ENCODE measurements at regions not wholly inside any gene's neighbourhood (a gene's known extent, or its start where the extent isn't known, plus 50 kb on each side); places are given as distances from the start of the nearest gene placed in this dataset.
"Not testable (repeated sequence)": the region's sequence is repeated elsewhere in the genome, so short reads cannot be mapped to it uniquely, and the experiment has no call there.

DNA sequence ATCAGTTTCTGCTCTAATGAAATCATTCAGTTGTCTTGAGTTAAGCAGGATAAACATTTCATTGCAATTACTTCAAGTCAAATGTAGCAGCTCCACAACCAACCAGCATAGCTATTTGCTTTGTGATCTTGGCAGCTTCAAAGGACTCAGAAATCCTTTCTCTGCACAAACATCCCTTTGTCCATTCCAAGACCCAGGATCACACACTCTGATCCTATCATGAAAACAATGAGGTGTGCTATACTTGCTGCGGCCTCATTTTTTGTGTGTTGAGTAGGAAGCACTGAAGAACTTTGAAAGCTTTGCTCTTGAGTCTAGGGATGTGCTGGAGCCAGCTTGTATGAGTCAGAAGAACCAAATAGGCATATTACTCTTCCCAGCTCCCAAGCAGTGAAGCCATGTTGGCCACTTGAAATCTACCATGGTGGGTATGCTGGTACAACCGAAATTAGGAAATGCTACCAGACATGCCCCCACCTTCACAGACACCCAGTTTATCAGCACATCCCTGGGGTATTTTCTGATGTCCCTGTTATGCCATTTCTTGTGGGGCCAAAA, 199.4 kb upstream of the PRSS58 start:
- ChIA-PET POLR2A (no interaction called here), CTCF (interaction anchor here (1.0 to 2.0 kb wide), 3 partner anchors 16 to 26 kb away, joined by 3 to 7 read pairs (median 4); no protein-coding TSS in a partner anchor)
- DNase-seq = no peak
- Mint-ChIP-seq H3K4me3 (no peak overlapping the region), H3K4me1 (peaks cover 48% of the 10 kb centered on the region), H3K9me3 (no peaks in the 10 kb centered on the region), H3K36me3 (ENCODE audit: low read depth) (no peaks in the 10 kb centered on the region), H3K27me3 (no peaks in the 10 kb centered on the region), H3K27ac (peak overlapping the region; percentile 51)

DNA sequence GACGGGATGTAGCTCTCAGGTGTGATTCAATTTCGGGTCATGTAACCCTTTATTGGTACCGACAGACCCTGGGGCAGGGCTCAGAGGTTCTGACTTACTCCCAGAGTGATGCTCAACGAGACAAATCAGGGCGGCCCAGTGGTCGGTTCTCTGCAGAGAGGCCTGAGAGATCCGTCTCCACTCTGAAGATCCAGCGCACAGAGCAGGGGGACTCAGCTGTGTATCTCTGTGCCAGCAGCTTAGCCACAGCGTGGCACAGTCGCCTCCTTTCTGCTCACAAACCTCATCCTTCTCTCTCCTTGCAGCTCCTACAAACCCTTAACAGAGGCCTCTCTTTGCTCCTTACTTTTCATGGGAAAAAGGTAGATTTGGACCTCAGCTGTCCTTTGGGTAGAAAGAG, 197.5 kb upstream of the PRSS58 start:
- ChIA-PET CTCF (interaction anchor here (1.0 to 1.1 kb wide), 3 partner anchors 8 to 21 kb away, joined by 3 to 4 read pairs (median 3); no protein-coding TSS in a partner anchor), POLR2A (no interaction called here)
- H3K27ac Mint-ChIP-seq = peak overlapping the region; percentile 83
- peak overlapping the region; percentile 55 for H3K4me3 Mint-ChIP-seq
- no peak for DNase-seq
- no peaks in the 10 kb centered on the region for H3K9me3 Mint-ChIP-seq
- no peaks in the 10 kb centered on the region for H3K36me3 Mint-ChIP-seq (ENCODE audit: low read depth)
- no peaks in the 10 kb centered on the region for H3K27me3 Mint-ChIP-seq
- H3K4me1 Mint-ChIP-seq = peaks cover 49% of the 10 kb centered on the region

DNA sequence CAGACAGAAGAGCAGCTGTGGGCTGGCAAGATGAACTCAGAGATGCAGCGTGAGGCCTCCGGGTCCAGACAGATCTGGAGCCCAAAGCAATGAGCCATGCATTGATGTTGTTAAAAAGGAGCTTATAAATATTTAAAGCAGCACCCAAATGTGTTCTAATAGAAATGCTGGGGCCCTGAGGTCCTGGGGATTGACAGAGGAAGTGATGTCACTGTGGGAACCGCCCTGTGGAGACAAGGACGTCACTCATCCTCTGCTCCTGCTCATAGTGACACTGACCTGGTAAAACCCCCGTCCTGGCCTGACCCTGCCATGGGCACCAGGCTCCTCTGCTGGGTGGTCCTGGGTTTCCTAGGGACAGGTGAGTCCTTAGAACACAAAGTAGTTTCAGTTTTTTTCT, 197.0 kb upstream of the PRSS58 start:
- Mint-ChIP-seq H3K36me3 (ENCODE audit: low read depth) (no peaks in the 10 kb centered on the region), H3K4me3 (peak overlapping the region; percentile 55), H3K9me3 (no peaks in the 10 kb centered on the region), H3K4me1 (peaks cover 45% of the 10 kb centered on the region), H3K27ac (peak overlapping the region; percentile 83), H3K27me3 (peaks cover 3% of the 10 kb centered on the region)
- CTCF ChIA-PET = interaction anchor here (0.7 to 1.1 kb wide), 4 partner anchors 9 to 127 kb away, joined by 3 to 4 read pairs (median 3); no protein-coding TSS in a partner anchor
- peak; percentile 41 for DNase-seq
- POLR2A ChIA-PET = no interaction called here

DNA sequence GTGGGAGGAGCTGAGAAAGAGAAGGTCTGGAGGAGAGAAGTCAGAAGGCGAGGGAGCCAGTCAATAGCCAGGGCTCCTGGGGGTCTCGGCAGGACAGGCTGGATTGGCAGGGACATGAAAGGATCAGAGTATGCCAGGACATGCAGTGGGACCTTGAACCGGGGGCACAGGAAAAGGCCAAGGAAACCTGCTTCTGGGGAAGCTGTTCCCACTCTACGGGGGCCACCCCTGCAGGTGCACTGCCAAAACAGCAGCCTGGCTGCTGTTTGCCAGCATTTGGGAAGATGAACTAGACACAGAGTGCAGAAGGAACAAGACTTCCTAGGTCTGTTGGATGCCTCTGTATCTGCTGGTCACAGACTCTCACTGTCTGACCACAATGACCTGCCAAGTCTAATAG, 194.9 kb upstream of the PRSS58 start:
- DNase-seq = no peak
- H3K36me3 Mint-ChIP-seq (ENCODE audit: low read depth) = no peaks in the 10 kb centered on the region
- POLR2A ChIA-PET = no interaction called here

DNA sequence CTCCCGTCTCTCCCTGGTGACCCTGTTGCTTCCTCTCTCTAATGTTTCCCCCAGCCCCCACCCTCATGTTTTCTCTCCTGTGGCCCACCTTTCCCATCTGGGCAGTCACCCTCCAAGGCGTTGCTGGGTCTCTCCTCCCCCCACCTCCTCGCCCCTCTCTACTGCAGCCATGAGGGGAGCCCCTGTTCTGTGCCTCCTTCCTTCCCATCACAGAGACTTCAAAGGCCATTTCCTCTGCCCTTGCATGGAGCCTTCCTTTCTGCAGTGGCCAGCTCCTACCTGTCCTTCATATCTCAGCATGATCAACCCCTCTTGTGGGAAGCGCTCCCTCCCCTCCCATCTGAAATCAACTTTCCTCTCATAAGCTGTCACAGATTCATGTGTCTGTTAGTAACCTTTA, 194.0 kb upstream of the PRSS58 start:
- Mint-ChIP-seq H3K9me3 (no peaks in the 10 kb centered on the region), H3K27ac (no peak overlapping the region), H3K4me3 (no peak overlapping the region), H3K4me1 (peaks cover 25% of the 10 kb centered on the region), H3K27me3 (peaks cover 10% of the 10 kb centered on the region), H3K36me3 (ENCODE audit: low read depth) (no peaks in the 10 kb centered on the region)
- ChIA-PET POLR2A (no interaction called here), CTCF (no interaction called here)
- DNase-seq = no peak

More for the DNA sequence above, 194.9 kb upstream of the PRSS58 start:
- CTCF ChIA-PET = interaction anchor here (1.6 kb wide), 1 partner anchor 66 kb away, joined by 3 read pairs; no protein-coding TSS in a partner anchor
- Mint-ChIP-seq H3K27ac (no peak overlapping the region), H3K27me3 (peaks cover 7% of the 10 kb centered on the region), H3K4me3 (no peak overlapping the region), H3K9me3 (no peaks in the 10 kb centered on the region), H3K4me1 (peaks cover 28% of the 10 kb centered on the region)

DNA sequence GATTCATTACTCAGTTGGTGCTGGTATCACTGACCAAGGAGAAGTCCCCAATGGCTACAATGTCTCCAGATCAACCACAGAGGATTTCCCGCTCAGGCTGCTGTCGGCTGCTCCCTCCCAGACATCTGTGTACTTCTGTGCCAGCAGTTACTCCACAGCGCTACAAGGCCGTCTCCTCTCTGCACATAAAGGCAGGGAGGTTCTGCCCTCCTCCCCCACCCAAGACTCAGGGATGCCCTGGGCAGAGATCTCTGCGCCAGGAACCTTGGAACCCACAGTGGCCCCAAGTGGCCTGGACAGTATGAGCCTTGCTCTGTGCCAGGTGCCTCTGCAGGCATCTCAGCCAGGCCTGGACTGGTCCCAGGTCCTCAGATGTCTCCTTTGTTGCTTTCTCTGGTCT, 193.4 kb upstream of the PRSS58 start:
- Mint-ChIP-seq H3K36me3 (ENCODE audit: low read depth) (no peaks in the 10 kb centered on the region), H3K4me3 (peak overlapping the region; percentile 40), H3K27me3 (peaks cover 10% of the 10 kb centered on the region), H3K27ac (peak overlapping the region; percentile 36), H3K9me3 (no peaks in the 10 kb centered on the region), H3K4me1 (peaks cover 25% of the 10 kb centered on the region)
- ChIA-PET CTCF (no interaction called here), POLR2A (no interaction called here)
- DNase-seq = no peak

DNA sequence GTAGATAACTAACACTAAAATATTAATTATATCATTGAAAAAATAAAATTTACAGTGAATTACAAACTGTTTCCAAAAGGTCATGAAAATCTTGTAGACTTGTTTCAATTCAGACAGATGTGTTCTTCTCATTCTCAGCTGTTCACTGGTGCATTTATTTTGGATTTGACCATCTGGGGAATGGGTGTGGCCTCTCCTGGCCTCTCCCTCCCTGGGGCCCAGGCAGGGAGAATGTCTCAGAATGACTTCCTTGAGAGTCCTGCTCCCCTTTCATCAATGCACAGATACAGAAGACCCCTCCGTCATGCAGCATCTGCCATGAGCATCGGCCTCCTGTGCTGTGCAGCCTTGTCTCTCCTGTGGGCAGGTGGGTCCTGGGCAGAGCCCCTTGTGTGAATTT, 192.8 kb upstream of the PRSS58 start:
- DNase-seq = no peak
- ChIA-PET CTCF (interaction anchor here (1.9 kb wide), 1 partner anchor 10 kb away, joined by 6 read pairs; no protein-coding TSS in a partner anchor), POLR2A (no interaction called here)
- H3K27ac Mint-ChIP-seq = no peak overlapping the region
- H3K27me3 Mint-ChIP-seq = peaks cover 10% of the 10 kb centered on the region
- peaks cover 26% of the 10 kb centered on the region for H3K4me1 Mint-ChIP-seq
- H3K36me3 Mint-ChIP-seq (ENCODE audit: low read depth) = no peaks in the 10 kb centered on the region
- peak overlapping the region; percentile 40 for H3K4me3 Mint-ChIP-seq
- H3K9me3 Mint-ChIP-seq = no peaks in the 10 kb centered on the region

DNA sequence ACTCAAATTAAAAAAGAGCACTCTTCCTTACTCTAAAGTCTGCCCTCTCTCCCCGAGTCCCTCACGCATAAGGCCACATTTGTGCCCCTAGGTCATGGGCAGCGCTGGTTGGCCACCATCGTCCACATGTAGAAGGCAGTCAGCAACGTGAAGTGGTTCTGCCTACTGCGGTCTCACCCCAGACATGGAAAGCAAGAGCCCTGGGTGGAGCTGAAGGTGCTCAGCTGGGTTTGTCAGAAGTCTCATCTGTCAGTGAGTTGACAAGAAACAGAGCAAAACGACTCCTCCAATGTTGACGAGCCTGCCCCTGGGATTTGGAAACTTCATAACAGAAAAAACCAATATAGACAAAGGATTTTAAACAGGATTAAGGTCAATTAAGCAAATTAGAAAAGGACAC, 192.3 kb upstream of the PRSS58 start:
- ChIA-PET POLR2A (no interaction called here), CTCF (interaction anchor here (1.9 kb wide), 1 partner anchor 9 kb away, joined by 6 read pairs; no protein-coding TSS in a partner anchor)
- Mint-ChIP-seq H3K4me1 (peaks cover 24% of the 10 kb centered on the region), H3K27me3 (peaks cover 10% of the 10 kb centered on the region), H3K4me3 (peak overlapping the region; percentile 17), H3K36me3 (ENCODE audit: low read depth) (no peaks in the 10 kb centered on the region), H3K27ac (peak overlapping the region; percentile 50), H3K9me3 (no peaks in the 10 kb centered on the region)
- no peak for DNase-seq

DNA sequence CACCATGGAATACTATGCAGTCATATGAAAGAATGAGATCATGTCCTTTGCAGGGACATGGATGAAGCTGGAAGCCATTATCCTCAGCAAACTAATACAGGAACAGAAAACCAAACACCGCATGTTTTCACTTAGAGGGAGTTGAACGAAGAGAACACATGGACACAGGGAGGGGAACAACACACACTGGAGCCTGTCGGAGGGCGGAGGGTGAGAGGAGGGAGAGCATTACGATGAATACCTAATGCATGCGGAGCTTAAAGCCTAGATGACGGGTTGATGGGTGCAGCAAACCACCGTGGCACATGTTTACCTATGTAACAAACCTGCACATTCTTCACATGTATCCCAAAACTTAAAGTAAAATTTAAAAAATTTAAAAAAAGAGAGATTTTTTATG, 191.0 kb upstream of the PRSS58 start:
- H3K4me3 Mint-ChIP-seq; POLR2A ChIA-PET; H3K36me3 Mint-ChIP-seq (ENCODE audit: low read depth); DNase-seq; H3K9me3 Mint-ChIP-seq: not testable (repeated sequence)
- H3K4me1 Mint-ChIP-seq = peaks cover 21% of the 10 kb centered on the region
- peaks cover 14% of the 10 kb centered on the region for H3K27me3 Mint-ChIP-seq
- H3K27ac Mint-ChIP-seq = peak overlapping the region; percentile 54
- CTCF ChIA-PET = interaction anchor here (0.6 to 1.9 kb wide), 2 partner anchors 8 to 335 kb away, joined by 3 to 6 read pairs; no protein-coding TSS in a partner anchor

DNA sequence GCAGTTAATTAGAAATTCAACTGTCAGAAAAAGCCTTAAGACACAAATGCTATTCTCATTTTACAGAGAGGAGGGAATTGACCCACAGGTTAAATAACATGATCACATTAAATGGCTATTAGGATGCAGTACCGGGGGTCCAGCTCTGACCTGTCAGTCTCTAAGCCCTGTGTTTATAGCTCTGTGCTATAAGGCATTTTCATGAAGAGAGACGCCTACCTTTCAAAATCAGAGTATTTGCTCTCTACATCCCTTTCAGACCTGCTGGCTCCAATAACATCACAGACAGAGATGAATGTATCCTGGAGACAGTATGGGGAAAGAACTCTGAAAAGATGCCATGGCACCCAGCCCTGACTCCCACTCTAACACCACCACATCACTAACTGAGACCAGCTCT, 189.9 kb upstream of the PRSS58 start:
- no peak for DNase-seq
- POLR2A ChIA-PET = no interaction called here
- H3K4me3 Mint-ChIP-seq = no peak overlapping the region
- H3K36me3 Mint-ChIP-seq (ENCODE audit: low read depth) = no peaks in the 10 kb centered on the region
- H3K27me3 Mint-ChIP-seq = peaks cover 14% of the 10 kb centered on the region
- no peak overlapping the region for H3K27ac Mint-ChIP-seq
- peaks cover 28% of the 10 kb centered on the region for H3K4me1 Mint-ChIP-seq
- CTCF ChIA-PET = no interaction called here
- no peaks in the 10 kb centered on the region for H3K9me3 Mint-ChIP-seq

DNA sequence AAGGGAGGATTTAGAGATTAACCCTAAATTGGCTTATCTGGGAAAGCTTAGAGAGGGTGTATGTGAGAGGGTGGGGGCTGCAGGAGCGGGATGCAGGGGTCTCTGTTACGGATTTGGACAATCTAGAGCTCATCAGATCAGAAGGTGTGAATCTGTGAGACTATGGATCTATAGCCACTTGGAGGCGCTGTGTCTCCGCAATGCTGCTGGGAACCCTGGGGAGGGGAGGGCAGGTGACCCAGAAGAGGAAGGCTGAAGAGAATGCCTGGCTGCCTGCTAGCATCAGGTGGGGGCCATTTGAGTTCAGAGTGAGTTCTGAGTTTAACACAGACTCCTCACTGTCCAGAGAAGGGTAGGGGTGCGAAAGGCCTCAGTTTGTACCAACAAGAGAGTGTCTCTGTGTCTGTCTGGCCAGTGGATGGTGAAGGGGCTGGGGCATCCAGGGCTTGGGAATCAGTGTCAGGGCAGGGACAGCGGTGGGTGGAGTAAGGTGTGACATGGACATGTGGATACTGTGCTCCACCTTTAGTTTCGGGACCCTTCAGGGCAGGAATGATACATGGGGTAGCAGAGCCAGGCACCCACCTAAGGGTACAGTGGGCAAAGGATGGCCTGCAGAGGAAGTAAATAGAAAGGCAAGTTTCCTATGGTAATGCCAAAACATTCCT, 187.3 kb upstream of the PRSS58 start:
- Mint-ChIP-seq H3K4me3 (no peak overlapping the region), H3K4me1 (peaks cover 41% of the 10 kb centered on the region), H3K27me3 (peaks cover 13% of the 10 kb centered on the region), H3K27ac (peak overlapping the region; percentile 33), H3K9me3 (no peaks in the 10 kb centered on the region), H3K36me3 (ENCODE audit: low read depth) (no peaks in the 10 kb centered on the region)
- CTCF ChIA-PET = interaction anchor here (1.1 kb wide), 2 partner anchors 10 to 368 kb away, joined by 3 to 4 read pairs; no protein-coding TSS in a partner anchor
- POLR2A ChIA-PET = no interaction called here
- DNase-seq = peak; percentile 40

DNA sequence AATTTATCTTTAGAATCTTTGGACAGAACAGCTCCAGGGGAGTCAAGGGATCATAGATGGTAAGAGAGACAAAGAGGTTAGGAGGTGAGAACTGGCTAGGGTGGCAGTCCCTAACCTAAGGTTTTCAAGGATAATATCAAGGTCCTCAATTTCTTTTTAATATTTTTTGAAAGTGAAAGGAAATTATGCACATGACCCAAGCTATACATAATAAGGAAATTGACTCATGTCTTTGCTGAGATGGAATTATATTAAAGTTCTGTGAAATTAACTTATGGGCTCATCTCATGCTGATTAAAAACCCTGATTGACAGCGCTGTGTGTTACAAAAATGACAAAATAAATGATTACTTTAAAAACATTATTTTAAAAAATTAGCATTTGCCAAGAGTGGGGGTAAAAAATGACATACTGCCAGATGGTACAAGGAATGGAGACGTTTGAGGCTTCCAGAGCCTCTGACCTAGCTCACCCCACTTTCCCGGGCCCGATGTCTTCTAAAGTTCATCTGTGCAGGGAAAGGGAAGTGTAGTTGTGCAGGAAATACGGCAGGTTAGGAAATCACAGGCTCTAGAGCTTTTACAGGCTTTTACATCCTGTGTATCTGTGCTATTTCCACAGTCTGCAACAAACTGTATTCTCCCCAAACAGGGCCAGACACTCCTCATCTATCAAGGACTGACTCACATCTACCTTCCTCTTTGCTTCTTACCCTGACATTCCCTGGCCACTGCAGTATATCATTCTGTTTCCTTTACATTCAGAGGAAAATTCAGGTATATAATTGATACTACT, 185.6 kb upstream of the PRSS58 start:
- H3K4me3 Mint-ChIP-seq = no peak overlapping the region
- ChIA-PET POLR2A (no interaction called here), CTCF (interaction anchor here (1.1 to 1.4 kb wide), 2 partner anchors 8 to 20 kb away, joined by 3 read pairs; no protein-coding TSS in a partner anchor)
- H3K4me1 Mint-ChIP-seq = peaks cover 49% of the 10 kb centered on the region
- no peak for DNase-seq
- no peak overlapping the region for H3K27ac Mint-ChIP-seq
- H3K36me3 Mint-ChIP-seq (ENCODE audit: low read depth) = no peaks in the 10 kb centered on the region
- H3K27me3 Mint-ChIP-seq = peaks cover 6% of the 10 kb centered on the region
- no peaks in the 10 kb centered on the region for H3K9me3 Mint-ChIP-seq

DNA sequence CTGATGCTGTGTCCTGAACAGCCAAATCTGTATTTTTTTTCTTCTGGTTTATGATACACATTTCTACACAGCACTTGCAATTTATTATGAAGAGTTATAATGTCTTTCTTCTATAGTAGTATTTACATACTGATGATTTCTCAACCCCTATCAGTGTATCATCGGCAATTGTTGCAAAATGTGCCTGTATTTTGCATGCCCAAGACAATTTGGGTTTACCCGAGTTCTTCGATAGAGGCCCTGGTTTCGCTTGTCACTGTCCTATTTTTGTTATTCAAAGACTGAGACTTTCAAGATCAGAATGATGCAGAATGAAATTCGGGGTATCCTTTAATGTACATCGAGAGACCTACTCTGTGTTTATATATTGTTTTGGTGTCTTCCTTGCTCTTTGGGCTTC, 184.5 kb upstream of the PRSS58 start:
- Mint-ChIP-seq H3K36me3 (ENCODE audit: low read depth) (no peaks in the 10 kb centered on the region), H3K27me3 (peaks cover 6% of the 10 kb centered on the region), H3K9me3 (no peaks in the 10 kb centered on the region), H3K4me3 (no peak overlapping the region), H3K4me1 (peaks cover 51% of the 10 kb centered on the region), H3K27ac (no peak overlapping the region)
- ChIA-PET POLR2A (no interaction called here), CTCF (interaction anchor here (0.7 to 1.4 kb wide), 4 partner anchors 7 to 36 kb away, joined by 3 to 4 read pairs (median 3); no protein-coding TSS in a partner anchor)
- no peak for DNase-seq
